GM12892 (cell line): ENCODE measurements at regions not wholly inside any gene's neighbourhood (a gene's known extent, or its start where the extent isn't known, plus 50 kb on each side); places are given as distances from the start of the nearest gene placed in this dataset.

Experiments used
- POLR2AphosphoS5 ChIP-seq: IDR thresholded peaks from 2 replicates; pipeline ENCODE4 v1.6.1; 2011; ENCODE audit warnings: low read depth, low read length, control low read depth
- TAF1 ChIP-seq: IDR thresholded peaks from 2 replicates; pipeline ENCODE4 v1.6.1; 2011; ENCODE audit warnings: low read depth, mild to moderate bottlenecking, control low read depth, low read length, borderline replicate concordance

DNA sequence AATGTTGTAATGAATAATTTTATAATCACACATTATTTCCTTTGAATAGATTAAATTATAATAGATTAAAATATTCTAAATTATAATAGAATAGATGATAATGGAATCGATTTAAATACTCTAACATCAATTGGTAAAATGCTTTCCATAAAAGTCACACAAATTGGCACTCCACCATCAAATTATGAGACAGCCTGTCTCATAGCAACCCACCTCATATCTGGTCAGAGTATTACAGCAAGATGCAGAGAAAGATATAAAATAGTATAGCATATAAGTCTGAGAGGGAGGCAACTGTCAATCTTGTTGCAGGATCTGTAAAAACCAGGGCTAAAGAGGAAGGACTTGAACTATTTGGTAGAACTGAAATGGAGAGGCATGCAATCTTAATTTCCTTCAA is 98.4 kb upstream of the NCKAP5 start:
- no peak for TF ChIP-seq TAF1
- no peak for TF ChIP-seq POLR2AphosphoS5
